ENCODE measurements at regions not wholly inside any gene's neighbourhood (a gene's known extent, or its start where the extent isn't known, plus 50 kb on each side); places are given as distances from the start of the nearest gene placed in this dataset.

DNA sequence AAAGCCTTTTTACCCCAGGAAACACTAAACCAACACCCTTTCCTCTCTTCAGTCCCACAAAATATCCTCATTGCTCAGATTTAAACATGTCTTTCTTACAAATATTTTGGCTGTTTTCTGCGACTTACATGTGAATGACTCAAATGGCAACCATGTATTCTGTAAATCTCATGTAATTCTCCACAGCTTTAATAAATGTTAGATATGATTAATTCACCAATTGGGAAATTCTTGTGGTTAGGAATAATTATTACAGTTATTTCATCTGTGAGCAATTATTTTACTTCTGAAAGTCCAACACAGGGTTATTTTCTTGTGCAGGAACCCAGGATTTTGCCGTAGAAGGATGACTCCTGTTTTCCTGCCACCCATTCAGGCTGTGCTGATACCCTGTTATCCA lies 431.5 kb downstream of the LMO4 start:
- H3K27ac Mint-ChIP-seq (ENCODE audit: unreplicated experiment) = no peak overlapping the region
- Histone ChIP-seq H3K27me3 (replicated peaks; ENCODE audit: control insufficient read depth, insufficient read depth, low read length) (no peaks in the 10 kb centered on the region), H3K36me3 (ENCODE audit: control insufficient read depth, insufficient read depth, low read length) (no peaks in the 10 kb centered on the region), H3K9me3 (no peaks in the 10 kb centered on the region), H3K4me3 (ENCODE audit: low read depth, low read length) (no peak overlapping the region), H3K4me1 (no peaks in the 10 kb centered on the region)
- intact Hi-C loops (cut with micrococcal nuclease; ENCODE audit: unreplicated experiment) = no loop called here
- peaks cover 5% of the 10 kb centered on the region for H3K9me3 Mint-ChIP-seq (ENCODE audit: unreplicated experiment)
- TF ChIP-seq CTCF (IDR thresholded peaks at IDR 0.05; ENCODE audit: insufficient read depth in 1 of 2, low read depth in 1 of 2, low read length in 1 of 2, severe bottlenecking in 1 of 2, unreplicated experiment in 1 of 2) = no peak
- ChIA-PET CTCF (no interaction called here), POLR2A (no interaction called here)
- no peaks in the 10 kb centered on the region for H3K27me3 Mint-ChIP-seq (ENCODE audit: insufficient read depth, unreplicated experiment)
- BruUV-seq (replicated peaks) = no TSS peak
- DNase-seq = no peak
- no peaks in the 10 kb centered on the region for H3K36me3 Mint-ChIP-seq (ENCODE audit: insufficient read depth, unreplicated experiment)
- H3K4me3 Mint-ChIP-seq (ENCODE audit: unreplicated experiment) = no peak overlapping the region
- H3K4me1 Mint-ChIP-seq (ENCODE audit: low read depth, unreplicated experiment) = peaks cover 2% of the 10 kb centered on the region

DNA sequence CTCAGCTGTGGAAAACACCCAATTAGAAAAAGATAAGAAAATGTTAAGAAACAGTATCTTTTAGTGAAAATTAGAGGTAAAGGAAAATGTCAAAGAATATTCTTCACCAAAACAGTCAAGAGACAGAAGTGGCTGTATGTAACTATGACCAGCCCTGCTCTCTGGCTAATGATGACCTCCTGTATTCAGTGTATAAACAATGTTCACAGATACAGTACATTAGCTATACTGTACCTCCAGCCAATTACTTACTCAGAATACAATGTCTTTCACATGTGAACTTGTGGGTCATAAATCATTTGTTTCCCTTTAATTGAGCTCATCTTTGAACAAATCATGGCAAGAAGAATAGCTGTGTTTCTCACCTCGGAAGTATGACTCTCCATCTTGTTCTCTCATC lies 432.0 kb downstream of the LMO4 start:
- Histone ChIP-seq H3K4me1 (no peaks in the 10 kb centered on the region), H3K27me3 (replicated peaks; ENCODE audit: control insufficient read depth, insufficient read depth, low read length) (no peaks in the 10 kb centered on the region), H3K36me3 (ENCODE audit: control insufficient read depth, insufficient read depth, low read length) (no peaks in the 10 kb centered on the region), H3K4me3 (ENCODE audit: low read depth, low read length) (no peak overlapping the region), H3K9me3 (no peaks in the 10 kb centered on the region)
- no peak for DNase-seq
- Mint-ChIP-seq H3K27me3 (ENCODE audit: insufficient read depth, unreplicated experiment) (no peaks in the 10 kb centered on the region), H3K9me3 (ENCODE audit: unreplicated experiment) (no peaks in the 10 kb centered on the region), H3K36me3 (ENCODE audit: insufficient read depth, unreplicated experiment) (no peaks in the 10 kb centered on the region), H3K27ac (ENCODE audit: unreplicated experiment) (no peak overlapping the region), H3K4me1 (ENCODE audit: low read depth, unreplicated experiment) (no peaks in the 10 kb centered on the region), H3K4me3 (ENCODE audit: unreplicated experiment) (no peak overlapping the region)
- CTCF ChIA-PET = no interaction called here
- POLR2A ChIA-PET = no interaction called here
- TF ChIP-seq CTCF (IDR thresholded peaks at IDR 0.05; ENCODE audit: insufficient read depth in 1 of 2, low read depth in 1 of 2, low read length in 1 of 2, severe bottlenecking in 1 of 2, unreplicated experiment in 1 of 2) = no peak
- BruUV-seq (replicated peaks) = no TSS peak
- intact Hi-C loops (cut with micrococcal nuclease; ENCODE audit: unreplicated experiment) = no loop called here

DNA sequence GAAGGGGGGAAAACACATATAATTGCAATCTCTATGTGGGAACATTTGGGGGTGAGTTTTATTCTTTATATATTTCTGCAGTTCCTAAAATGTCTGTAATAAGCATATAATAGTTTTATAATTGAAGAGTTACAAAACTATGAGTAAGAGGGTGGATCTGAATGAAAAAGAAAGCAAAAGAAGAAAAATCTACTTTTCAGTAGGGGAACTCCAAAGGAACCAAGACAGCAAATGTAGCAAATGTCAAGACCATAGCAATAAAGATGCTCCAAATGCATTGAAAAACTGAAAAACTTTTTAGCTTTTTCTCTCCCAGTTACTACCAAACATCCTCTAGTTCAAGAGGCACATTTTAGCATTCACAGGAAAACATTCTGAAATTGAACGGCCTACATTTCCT lies 434.8 kb downstream of the LMO4 start:
- Mint-ChIP-seq H3K27ac (ENCODE audit: unreplicated experiment) (no peak overlapping the region), H3K4me1 (ENCODE audit: low read depth, unreplicated experiment) (peaks cover 7% of the 10 kb centered on the region), H3K36me3 (ENCODE audit: insufficient read depth, unreplicated experiment) (no peaks in the 10 kb centered on the region), H3K9me3 (ENCODE audit: unreplicated experiment) (no peaks in the 10 kb centered on the region), H3K4me3 (ENCODE audit: unreplicated experiment) (no peak overlapping the region), H3K27me3 (ENCODE audit: insufficient read depth, unreplicated experiment) (no peaks in the 10 kb centered on the region)
- H3K36me3 ChIP-seq (ENCODE audit: control insufficient read depth, insufficient read depth, low read length) = no peaks in the 10 kb centered on the region
- H3K4me1 ChIP-seq = no peaks in the 10 kb centered on the region
- intact Hi-C loops (cut with micrococcal nuclease; ENCODE audit: unreplicated experiment) = no loop called here
- ChIA-PET CTCF (no interaction called here), POLR2A (no interaction called here)
- no peak for TF ChIP-seq CTCF (IDR thresholded peaks at IDR 0.05; ENCODE audit: insufficient read depth in 1 of 2, low read depth in 1 of 2, low read length in 1 of 2, severe bottlenecking in 1 of 2, unreplicated experiment in 1 of 2)
- no peaks in the 10 kb centered on the region for H3K27me3 ChIP-seq (replicated peaks; ENCODE audit: control insufficient read depth, insufficient read depth, low read length)
- no peak for DNase-seq
- no peaks in the 10 kb centered on the region for H3K9me3 ChIP-seq
- BruUV-seq (replicated peaks) = no TSS peak
- H3K4me3 ChIP-seq (ENCODE audit: low read depth, low read length) = no peak overlapping the region

All from Caco-2 (cell line).